HS-27A (cell line): ENCODE measurements at regions not wholly inside any gene's neighbourhood (a gene's known extent, or its start where the extent isn't known, plus 50 kb on each side); places are given as distances from the start of the nearest gene placed in this dataset.
"Not testable (repeated sequence)": the region's sequence is repeated elsewhere in the genome, so short reads cannot be mapped to it uniquely, and the experiment has no call there.

Experiments used
- DNase-seq: peaks from one replicate; pipeline ENCODE4 v3.0.0-alpha.2; 2012; ENCODE audit warnings: low read depth, missing footprints

- DNase-seq: no peak
Measured at GRCh38 chr2:146392186-146392585, 1452.6 kb upstream of the ACVR2A start.

DNA sequence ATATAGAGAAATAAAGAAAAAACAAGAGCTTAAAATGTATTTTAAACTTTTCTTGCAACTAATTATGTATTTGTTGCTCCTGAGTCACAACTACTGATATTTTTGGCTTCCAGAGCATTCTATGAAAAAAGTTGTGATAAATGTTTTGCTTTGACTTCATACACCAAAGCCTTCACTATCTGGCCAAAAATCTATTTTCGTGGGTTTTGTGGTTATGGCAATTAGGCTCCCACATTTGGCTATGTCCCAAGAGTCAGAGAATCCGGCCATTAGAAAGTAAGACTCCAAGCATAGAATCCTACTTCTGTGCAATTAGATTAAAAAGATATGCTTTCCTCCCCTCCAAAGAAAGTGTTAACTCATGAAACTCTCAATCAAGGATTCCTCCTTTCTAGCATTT is 1456.1 kb upstream of the ACVR2A start:
- no peak for DNase-seq

DNA sequence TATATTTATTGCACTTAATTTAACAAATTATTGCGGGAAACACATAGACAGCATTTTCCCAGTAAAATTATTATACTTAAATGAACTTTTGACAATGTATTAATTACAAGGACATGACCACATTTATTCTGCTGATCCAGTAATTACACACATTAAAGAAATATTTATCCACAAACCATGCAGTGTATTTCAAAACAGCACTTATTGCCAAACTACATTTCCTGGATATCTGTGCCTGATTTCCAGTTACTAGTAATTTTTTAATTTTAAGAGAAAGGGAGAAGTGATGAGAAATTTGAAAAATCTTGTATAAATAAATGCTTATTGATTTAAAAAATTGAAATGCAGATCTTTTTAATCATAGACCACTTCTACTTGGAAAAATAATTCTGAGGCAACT is 1458.7 kb upstream of the ACVR2A start:
- no peak for DNase-seq

DNA sequence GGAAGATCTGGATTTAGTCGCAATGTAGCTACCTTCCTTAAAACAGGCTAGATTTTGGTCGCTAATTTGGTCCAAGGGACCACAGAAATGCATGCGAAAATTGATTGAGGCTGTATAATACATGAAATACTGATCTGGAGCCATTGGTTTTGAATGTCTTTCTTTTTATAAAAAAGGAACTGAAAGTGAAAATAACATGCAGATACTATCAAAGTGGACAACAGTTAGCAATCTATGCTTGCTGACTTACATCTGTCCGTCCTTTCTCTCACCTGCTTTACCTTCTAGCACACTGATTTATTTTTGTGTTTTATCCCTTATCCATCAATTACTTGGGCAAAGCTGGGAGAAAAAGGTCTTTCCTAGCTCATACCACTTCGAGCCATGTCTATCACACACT is 1459.8 kb upstream of the ACVR2A start:
- DNase-seq: no peak

DNA sequence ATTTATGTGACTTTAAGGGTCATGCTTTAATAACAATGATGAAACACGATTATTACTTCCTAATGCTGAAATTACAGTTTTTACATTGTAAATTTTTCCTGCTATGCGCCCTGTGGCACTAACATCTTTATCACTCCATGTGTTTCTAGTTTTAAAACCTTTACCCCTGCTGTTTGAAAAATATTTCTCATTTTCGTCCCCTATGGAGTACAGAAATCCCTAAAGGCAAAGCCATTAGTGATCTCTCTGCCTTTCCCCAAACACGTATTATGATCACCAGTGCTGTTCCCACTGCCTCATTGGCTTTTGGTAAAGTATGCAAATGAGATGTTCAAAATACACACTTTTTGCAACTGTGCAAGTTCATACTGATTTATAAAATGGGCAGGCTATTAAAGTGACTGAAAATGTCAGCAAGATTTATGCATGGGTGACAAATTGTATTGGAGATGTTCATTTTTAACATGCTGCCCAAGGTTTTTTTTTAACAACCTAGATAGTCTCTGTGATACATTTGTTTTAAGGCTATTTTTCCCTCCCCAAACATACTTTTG is 1468.2 kb upstream of the ACVR2A start:
- no peak for DNase-seq

- DNase-seq: no peak
Measured at GRCh38 chr2:146374505-146374904, 1470.3 kb upstream of the ACVR2A start.

GRCh38 chr2:146371364-146371763 is 1473.5 kb upstream of the ACVR2A start:
- not testable (repeated sequence) for DNase-seq

GRCh38 chr2:146370826-146371225 is 1474.0 kb upstream of the ACVR2A start:
- peak; percentile 59 for DNase-seq

DNA sequence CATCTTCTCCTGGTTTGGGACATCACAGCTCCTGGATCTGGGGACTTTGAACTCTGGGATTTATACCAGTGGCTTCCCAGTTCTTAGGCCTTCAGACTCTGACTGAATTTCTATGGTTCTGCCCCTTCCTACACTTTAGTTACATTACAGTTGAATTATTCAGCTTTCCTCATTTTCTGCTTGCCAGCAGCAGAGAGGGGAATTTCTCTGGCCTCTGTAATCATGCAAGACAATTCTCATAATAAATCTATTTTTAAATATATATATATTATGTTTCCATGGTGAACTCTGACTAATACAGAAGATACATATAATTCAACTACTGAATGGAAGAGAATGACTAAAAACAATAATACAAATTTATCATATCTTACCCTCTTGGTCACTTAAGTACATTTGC is 1478.6 kb upstream of the ACVR2A start:
- DNase-seq: no peak

GRCh38 chr2:146365041-146365440 is 1479.8 kb upstream of the ACVR2A start:
- DNase-seq: no peak

DNA sequence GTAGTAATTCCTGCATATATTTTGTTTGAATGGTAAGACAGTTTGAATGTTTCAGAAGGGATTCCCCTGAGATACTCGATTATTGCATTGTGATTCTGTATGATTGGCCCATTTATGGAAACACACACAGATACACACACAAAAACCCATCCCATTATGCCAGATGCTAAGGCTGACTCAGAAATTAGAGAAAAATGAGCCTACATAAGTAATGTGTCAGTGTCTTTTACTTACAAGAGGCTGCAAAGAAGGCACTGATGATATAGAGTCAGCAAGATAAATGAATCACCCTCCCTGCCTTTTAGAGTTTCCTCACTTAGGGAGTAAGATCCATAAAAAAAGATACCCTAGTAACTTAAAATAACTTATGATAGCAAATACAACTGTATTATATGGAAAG is 1481.1 kb upstream of the ACVR2A start:
- no peak for DNase-seq

GRCh38 chr2:146351689-146352088 is 1493.1 kb upstream of the ACVR2A start:
- DNase-seq: no peak

DNA sequence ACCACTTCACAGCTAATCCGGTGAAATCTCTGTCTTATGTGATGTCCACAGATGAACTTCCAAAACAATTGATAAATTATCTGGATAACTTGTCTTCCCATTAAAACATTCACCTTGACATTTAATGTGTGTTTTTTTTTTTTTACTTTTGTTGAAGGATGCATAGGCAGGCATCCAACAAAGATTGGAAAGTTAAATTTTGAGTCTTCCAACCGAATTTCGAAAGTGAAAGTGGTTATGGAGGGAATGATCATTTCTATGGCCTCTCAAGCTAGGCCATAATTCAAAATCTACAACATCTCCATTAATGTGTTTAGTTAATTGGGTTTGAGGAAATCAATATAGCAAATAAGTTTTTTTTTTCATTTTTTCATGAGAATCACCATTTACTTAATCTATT is 1495.5 kb upstream of the ACVR2A start:
- DNase-seq: no peak

- DNase-seq: peak; percentile 7
Measured at GRCh38 chr2:146324951-146325350, 1519.9 kb upstream of the ACVR2A start.

DNA sequence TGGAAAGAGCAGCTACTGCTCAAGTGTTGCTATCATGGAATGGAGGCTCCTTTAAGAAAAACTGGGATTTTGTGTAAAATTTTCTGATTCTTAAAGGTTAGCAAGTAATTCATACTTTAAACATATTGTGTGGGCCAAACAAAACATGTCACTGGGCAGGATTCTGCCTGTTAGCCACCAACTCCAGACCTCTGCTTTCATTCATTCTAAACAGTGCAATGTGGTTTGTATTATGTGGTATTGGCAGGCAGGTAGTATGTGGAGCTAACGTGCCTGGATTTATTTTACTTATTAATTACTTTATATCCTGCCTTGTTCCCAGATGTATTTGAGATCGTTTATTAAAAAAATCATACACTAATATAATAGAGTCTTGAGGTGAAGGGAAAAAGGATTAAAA is 1521.3 kb upstream of the ACVR2A start:
- DNase-seq: no peak

DNA sequence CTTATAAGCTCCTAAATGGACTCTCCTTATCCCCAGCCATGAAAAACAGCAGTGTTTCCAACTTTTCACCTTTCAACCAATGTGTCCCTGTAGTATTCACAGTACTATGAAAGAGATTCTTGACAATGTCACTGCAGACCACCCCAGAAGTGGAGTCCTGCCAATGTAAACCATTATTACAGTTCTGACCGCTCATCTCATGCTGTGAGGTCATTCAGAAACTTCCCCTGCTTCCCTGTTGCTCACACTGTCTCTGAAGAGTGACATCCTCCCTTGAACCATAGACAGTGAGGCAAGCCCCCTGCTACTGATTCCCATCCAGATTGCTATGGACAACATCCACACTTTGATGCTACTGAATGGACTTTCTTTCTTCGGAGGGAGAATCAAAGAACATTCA is 1523.7 kb upstream of the ACVR2A start:
- no peak for DNase-seq

DNA sequence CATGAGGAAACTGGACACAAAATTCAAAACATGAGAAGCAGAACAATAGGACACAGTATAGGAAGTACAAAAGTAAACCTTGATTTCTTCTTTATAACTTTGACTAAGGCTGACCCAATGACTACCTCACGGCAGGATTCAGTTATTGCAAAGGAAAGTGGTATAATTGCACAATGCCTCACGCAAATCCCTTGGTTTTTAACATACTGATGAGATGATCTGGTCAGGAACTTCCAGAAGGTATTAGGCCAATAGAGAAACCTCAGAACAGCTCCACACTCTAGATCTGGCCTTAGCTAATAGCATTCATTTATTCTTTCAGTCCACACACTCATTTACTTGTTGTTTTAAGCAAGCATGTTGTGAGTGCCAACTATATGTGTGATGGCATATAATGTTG is 1526.9 kb upstream of the ACVR2A start:
- DNase-seq: no peak

DNA sequence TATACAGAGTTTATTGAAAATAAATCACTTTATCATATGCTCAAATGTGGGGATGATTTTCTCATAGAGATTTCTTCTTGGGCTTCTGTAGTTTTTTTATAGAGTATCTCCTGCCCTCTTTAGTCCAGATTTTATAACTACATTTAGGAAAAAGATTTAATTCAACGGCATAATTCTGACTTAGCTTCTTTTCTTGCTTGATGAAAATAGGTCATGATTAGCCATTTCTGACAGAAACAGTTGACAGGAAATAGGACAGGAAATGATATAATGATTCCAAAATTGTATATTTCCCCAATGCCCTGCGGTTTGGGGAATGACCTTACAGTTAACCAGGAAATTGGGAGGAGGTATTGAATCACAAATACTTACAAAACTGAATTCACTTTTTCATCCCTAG is 1531.9 kb upstream of the ACVR2A start:
- peak; percentile 27 for DNase-seq

DNA sequence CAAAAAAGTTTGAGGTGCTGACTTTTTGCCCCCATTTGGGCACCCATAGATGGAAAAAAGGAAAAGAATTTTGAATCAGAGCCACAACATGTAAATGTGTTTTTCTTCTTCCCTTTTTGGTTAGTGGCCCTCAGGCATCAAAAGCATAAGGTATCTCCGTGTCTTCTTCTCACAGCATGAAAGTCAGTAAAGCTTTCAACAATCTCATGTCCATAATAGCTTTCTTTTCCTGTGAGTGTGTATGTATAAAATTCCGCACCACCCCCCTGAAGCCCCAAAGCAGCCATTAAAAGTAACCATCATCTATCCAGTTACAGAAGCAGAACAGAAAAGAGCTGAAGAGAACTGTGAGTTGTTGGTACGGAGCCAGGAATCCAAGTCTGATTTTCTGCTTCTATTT is 1539.7 kb upstream of the ACVR2A start:
- no peak for DNase-seq

- no peak for DNase-seq
Measured at GRCh38 chr2:146301287-146301686, 1543.5 kb upstream of the ACVR2A start.

DNA sequence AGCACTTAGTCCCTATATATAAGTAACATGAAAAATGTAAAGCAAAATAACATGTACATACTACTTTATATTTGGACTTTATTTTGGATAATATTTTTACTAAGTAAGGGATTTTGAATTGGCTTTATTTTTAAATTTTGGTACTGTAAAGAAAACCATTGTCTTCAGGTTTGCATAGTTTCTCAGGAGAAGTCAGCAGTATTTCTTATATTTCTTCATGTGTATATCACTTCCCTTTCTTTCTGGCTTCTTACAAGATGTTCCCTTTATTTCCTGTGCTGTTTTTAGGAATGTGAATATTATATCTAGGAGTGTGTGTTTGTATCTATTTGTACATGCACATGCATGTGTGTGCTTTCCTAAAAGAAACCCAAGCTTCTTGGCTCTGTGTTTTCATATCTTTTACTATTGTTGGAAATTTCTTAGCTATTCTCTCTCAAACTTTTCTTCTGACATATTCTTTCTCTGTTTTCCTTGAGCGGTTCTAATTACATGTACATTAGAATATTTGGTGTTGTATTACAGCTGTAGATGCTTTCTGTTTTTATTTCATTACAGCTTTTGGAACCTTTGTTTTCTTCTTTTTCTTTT is 1549.7 kb upstream of the ACVR2A start:
- DNase-seq: no peak

GRCh38 chr2:146287281-146287680 is 1557.5 kb upstream of the ACVR2A start:
- no peak for DNase-seq

GRCh38 chr2:146278881-146279280 is 1565.9 kb upstream of the ACVR2A start:
- DNase-seq: no peak

DNA sequence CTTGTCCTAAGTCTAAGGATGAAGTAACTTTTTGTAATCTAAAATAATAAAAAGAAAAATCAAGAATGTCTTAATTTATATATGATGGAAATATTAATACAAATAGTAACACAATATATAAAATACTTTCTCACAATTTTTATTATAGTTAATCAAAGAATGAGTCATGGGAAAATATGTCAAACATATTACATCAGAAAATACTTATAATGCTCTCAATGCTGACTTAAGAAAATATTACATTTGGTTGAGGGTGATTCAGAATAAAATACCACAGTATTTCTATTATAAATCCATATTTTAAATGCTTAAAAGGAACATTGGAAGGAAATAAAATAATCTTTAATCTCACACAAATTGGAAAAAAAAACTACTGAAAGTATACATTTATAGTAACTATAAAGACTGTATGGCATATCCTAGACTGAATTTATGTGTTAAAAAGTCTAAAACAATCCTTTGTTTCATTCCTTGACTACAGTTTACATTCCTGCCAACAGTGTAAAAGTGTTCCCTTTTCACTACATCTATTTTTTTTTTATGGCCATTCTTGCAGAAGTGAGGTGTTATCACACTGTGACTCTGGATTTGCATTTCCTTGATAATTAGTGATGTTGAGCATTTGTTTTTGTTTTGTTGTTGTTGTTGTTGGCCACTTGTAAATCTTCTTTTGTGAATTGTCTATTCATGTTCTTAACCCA is 1573.5 kb upstream of the ACVR2A start:
- no peak for DNase-seq
